ENCODE measurements at regions not wholly inside any gene's neighbourhood (a gene's known extent, or its start where the extent isn't known, plus 50 kb on each side); places are given as distances from the start of the nearest gene placed in this dataset.

GRCh38 chr3:137582484-137582883 lies 181.6 kb upstream of the SOX14 start:
- no peak for TF ChIP-seq CTCF (IDR thresholded peaks at IDR 0.05)
- no peak for TF ChIP-seq SP1 (CRISPR knock-in tag; conservative IDR thresholded peaks at IDR 0.05)
- TF ChIP-seq HMGXB4 (CRISPR knock-in tag; IDR thresholded peaks at IDR 0.05), result no peak
- no peak for TF ChIP-seq MLX (CRISPR knock-in tag; IDR thresholded peaks at IDR 0.05)
- no peak for TF ChIP-seq ZNF317 (CRISPR knock-in tag; IDR thresholded peaks at IDR 0.05; ENCODE audit: borderline replicate concordance, low read depth)
- TF ChIP-seq STAT6 (CRISPR knock-in tag; conservative IDR thresholded peaks at IDR 0.05; ENCODE audit: low read depth), result no peak
- no peak for TF ChIP-seq E2F4 (CRISPR knock-in tag; IDR thresholded peaks at IDR 0.05; ENCODE audit: borderline replicate concordance, low read depth)
- no peak for TF ChIP-seq ATF3 (CRISPR knock-in tag; conservative IDR thresholded peaks at IDR 0.05)
- no peak for TF ChIP-seq E2F1 (CRISPR knock-in tag; IDR thresholded peaks at IDR 0.05)
- TF ChIP-seq NR1H2 (CRISPR knock-in tag; IDR thresholded peaks at IDR 0.05), result no peak
- TF ChIP-seq IRF1 (CRISPR knock-in tag; IDR thresholded peaks at IDR 0.05), result no peak
- no peak for TF ChIP-seq TCF7 (CRISPR knock-in tag; IDR thresholded peaks at IDR 0.05; ENCODE audit: low read depth)

Measured in WTC11 (cell line).